ENCODE measurements at regions not wholly inside any gene's neighbourhood (a gene's known extent, or its start where the extent isn't known, plus 50 kb on each side); places are given as distances from the start of the nearest gene placed in this dataset.
"Not testable (repeated sequence)": the region's sequence is repeated elsewhere in the genome, so short reads cannot be mapped to it uniquely, and the experiment has no call there.

GRCh38 chr16:79946252-79946651 is 345.7 kb upstream of the MAF start:
- ChIA-PET CTCF (no interaction called here), POLR2A (no interaction called here)
- no peak for DNase-seq (ENCODE audit: low read depth, low spot score)
- no peak overlapping the region for H3K4me3 ChIP-seq (ENCODE audit: low read depth, low read length)
- no peak for TF ChIP-seq CTCF (IDR thresholded peaks at IDR 0.05; ENCODE audit: insufficient read depth, low read length, missing control alignments)

- no peak for TF ChIP-seq CTCF (IDR thresholded peaks at IDR 0.05; ENCODE audit: insufficient read depth, low read length, missing control alignments)
- no peak overlapping the region for H3K4me3 ChIP-seq (ENCODE audit: low read depth, low read length)
- CTCF ChIA-PET, result no interaction called here
- POLR2A ChIA-PET, result no interaction called here
- DNase-seq (ENCODE audit: low read depth, low spot score), result no peak
Measured at GRCh38 chr16:79943736-79944135, 343.2 kb upstream of the MAF start.

- TF ChIP-seq CTCF (IDR thresholded peaks at IDR 0.05; ENCODE audit: insufficient read depth, low read length, missing control alignments), result no peak
- H3K4me3 ChIP-seq (ENCODE audit: low read depth, low read length), result no peak overlapping the region
- DNase-seq (ENCODE audit: low read depth, low spot score), result no peak
- CTCF ChIA-PET, result no interaction called here
- POLR2A ChIA-PET, result no interaction called here
Measured at GRCh38 chr16:79938575-79938974, 338.0 kb upstream of the MAF start.

GRCh38 chr16:79937671-79938070 is 337.1 kb upstream of the MAF start:
- POLR2A ChIA-PET; H3K4me3 ChIP-seq (ENCODE audit: low read depth, low read length); DNase-seq (ENCODE audit: low read depth, low spot score); CTCF ChIA-PET: not testable (repeated sequence)

- POLR2A ChIA-PET, result no interaction called here
- CTCF ChIA-PET, result no interaction called here
- no peak for TF ChIP-seq CTCF (IDR thresholded peaks at IDR 0.05; ENCODE audit: insufficient read depth, low read length, missing control alignments)
- no peak overlapping the region for H3K4me3 ChIP-seq (ENCODE audit: low read depth, low read length)
- DNase-seq (ENCODE audit: low read depth, low spot score), result no peak
Measured at GRCh38 chr16:79933603-79934002, 333.1 kb upstream of the MAF start.

GRCh38 chr16:79932572-79932971 is 332.0 kb upstream of the MAF start:
- CTCF ChIA-PET, result no interaction called here
- H3K4me3 ChIP-seq (ENCODE audit: low read depth, low read length), result no peak overlapping the region
- TF ChIP-seq CTCF (IDR thresholded peaks at IDR 0.05; ENCODE audit: insufficient read depth, low read length, missing control alignments), result no peak
- DNase-seq (ENCODE audit: low read depth, low spot score), result no peak
- POLR2A ChIA-PET, result no interaction called here

GRCh38 chr16:79931721-79932120 is 331.2 kb upstream of the MAF start:
- ChIA-PET CTCF (no interaction called here), POLR2A (interaction anchor here (0.6 kb wide), 1 partner anchor 23 kb away, joined by 3 read pairs; no protein-coding TSS in a partner anchor)
- H3K4me3 ChIP-seq (ENCODE audit: low read depth, low read length), result no peak overlapping the region
- TF ChIP-seq CTCF (IDR thresholded peaks at IDR 0.05; ENCODE audit: insufficient read depth, low read length, missing control alignments), result no peak
- no peak for DNase-seq (ENCODE audit: low read depth, low spot score)

All from AG04449 (cell line).